Pulmonary artery endothelial cell (primary cell): ENCODE measurements at regions not wholly inside any gene's neighbourhood (a gene's known extent, or its start where the extent isn't known, plus 50 kb on each side); places are given as distances from the start of the nearest gene placed in this dataset.

Experiments used
- DNase-seq: peaks from one replicate; pipeline ENCODE4 v3.0.0-alpha.2; 2011; ENCODE audit warnings: low read depth, low spot score

DNA sequence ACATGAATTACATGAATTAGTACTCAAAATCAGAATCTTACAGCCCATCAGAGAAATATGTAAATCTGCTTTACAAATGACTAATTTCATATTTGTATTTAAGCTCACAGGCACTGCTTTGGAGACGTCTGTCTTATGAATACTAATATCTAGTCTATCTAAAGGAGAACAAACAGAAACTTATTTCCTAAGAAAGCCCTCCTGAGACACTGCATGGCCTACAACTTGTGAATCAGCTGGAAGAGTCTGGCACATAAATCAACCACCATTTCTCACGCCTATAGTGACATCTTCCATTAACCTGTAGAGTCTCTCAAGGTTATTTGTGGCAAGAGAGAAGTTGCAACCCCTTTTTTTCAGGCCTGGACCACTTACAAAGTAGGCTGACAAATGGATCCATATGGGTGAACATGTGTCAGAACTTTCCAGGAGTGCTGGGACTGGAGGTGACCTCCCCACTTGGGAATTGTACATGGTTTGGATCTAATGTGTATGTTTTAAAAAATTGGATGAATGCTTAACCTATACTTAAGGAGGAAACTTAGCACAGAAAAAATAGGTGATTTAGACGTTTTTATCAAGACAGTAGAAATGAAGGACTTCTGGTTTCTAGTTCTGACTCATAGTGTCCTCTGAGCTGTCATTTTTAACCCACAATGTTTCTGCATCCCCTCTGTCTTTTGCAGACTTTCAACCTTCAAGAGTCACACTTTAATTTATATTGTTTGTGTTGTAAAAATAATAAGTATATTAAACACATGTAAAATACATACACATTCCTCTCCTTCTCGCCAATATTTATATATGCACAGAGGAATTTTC is 83.2 kb upstream of the ARHGAP24 start:
- DNase-seq = no peak

DNA sequence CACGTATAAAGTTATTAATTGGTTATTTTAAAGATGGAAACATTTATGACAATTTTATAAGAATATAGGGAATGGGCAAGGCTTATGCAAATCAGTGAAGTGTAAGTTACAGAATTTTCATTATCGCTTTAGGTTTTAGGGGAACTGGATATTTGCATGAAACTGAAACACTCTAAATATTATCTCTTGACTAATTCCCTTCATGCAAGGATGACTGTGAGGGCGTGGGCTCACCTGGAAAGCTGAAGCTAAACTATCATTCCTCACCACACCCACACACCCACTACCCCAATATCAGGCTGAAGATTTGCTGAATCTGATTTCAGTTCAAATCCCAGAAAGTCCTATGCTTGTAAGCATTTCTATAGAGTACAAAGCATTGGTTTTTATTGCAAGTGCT is 81.7 kb upstream of the ARHGAP24 start:
- no peak for DNase-seq

DNA sequence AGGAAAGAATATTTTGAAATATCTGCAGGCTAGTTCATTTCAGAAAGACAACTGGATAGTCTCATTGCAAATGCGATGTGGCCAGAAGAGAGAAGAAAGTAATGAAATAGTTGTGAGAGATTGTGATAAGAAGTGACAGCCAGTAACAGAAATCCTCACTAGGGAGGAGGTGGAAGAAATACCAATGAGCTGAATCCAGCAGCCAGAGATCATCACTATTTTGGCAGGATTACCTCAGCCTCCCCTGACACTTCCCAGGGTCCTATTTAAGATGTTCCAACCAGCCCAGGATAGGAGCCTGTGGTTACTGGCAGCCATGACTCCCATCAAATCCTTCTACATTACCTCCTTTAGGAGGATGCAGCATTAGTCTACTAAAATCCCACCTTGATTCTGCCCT is 76.7 kb upstream of the ARHGAP24 start:
- DNase-seq = no peak

- no peak for DNase-seq
These were observed 75.7 kb upstream of the ARHGAP24 start for GRCh38 chr4:85399270-85399669.

DNA sequence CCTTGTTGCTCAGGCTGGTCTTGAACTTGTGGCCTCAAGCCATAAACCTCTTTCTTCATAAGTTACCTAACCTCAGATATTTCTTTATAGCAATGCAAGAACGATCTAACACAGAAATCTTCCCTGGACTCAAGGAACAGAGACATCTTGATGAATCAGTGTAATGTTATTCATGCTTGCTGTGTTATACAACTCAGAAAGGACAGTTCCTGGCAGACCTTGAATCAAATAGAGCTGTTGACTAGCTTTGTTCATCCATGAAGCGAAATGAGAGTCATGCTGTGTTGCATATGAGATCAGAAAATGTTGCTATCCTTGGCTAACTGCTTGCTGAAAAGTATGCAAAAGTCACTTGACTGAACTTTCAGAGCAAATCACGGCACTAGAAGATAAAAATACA is 72.6 kb upstream of the ARHGAP24 start:
- DNase-seq = no peak

GRCh38 chr4:85406185-85406584 is 68.8 kb upstream of the ARHGAP24 start:
- DNase-seq = no peak

DNA sequence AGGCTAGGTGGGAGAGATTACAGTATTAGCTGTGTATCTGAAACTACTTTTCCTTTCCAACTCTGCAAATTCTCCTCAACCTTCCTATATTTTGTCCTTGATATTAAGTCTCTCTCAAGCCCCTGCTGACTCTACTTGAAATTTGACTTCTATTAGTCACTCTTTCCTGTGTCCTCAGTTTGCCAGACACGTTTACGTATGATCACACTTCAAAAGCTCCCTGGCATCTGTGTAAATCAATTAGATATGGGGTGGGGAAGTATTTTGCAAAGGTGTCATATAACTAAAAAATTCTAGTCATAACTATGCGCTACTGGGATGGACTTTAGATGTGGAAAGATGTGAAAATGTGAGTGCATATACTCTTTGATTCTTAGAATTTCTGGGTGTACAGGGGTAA is 67.4 kb upstream of the ARHGAP24 start:
- DNase-seq = no peak

DNA sequence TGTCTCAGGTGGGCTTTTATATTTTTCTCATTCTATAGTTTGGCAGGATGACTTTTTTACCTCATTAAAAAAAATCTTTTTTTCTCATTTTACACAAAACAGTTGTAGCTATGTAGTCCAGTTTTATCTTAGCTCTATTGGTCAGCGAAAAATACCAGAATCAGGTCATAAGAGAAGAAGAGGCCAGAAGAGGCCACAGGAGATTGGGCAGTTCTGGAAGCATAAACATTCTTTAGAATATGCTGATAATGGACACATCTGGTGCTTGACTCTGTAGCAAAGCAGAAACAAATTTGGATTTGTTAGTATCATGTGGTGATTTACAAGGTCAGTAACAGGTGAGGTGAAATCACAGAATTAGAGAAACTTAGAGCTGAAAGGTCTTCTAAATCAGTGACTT is 66.6 kb upstream of the ARHGAP24 start:
- DNase-seq = no peak

DNA sequence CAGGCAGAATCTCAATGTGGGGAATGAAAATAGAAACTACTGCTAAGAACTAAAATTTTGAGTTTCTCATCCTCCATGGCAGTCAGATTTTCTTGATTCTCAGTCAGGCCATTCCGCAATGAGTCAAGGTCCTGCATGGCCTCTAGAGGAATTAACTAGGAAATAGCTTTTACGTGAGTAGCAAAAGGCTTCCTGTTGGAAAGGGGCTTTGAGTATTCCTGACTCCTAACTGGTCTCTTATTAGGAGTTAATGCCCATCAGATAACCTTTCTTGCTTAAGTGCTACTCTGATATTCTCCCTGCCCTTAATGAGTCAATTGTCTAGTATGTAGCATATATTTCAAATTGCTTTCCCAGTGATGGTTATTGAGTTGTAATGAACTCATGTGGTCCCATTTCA is 65.7 kb upstream of the ARHGAP24 start:
- peak; percentile 68 for DNase-seq

DNA sequence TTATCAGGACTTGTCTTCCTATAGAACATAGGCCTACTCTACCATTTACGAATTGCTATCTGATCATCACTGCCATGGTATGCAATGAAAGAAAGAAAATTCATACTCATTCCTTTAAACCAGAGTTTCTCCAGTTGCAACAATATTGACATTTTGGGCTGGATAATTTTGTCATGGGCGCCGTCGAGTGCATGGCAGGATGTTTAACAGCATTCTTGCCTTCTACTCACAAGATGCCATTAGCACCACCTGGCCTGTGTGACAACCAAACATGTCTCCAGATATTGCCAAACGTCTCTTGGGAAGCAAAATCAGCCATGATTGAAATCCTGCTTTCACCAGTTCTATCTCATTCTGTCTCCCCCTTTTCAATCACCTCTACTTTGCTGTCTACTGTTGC is 63.6 kb upstream of the ARHGAP24 start:
- DNase-seq = no peak

- DNase-seq = no peak
These were observed 60.0 kb upstream of the ARHGAP24 start for GRCh38 chr4:85414972-85415371.

GRCh38 chr4:85416094-85416493 is 58.9 kb upstream of the ARHGAP24 start:
- DNase-seq = no peak

GRCh38 chr4:85419103-85419502 is 55.8 kb upstream of the ARHGAP24 start:
- DNase-seq = no peak

DNA sequence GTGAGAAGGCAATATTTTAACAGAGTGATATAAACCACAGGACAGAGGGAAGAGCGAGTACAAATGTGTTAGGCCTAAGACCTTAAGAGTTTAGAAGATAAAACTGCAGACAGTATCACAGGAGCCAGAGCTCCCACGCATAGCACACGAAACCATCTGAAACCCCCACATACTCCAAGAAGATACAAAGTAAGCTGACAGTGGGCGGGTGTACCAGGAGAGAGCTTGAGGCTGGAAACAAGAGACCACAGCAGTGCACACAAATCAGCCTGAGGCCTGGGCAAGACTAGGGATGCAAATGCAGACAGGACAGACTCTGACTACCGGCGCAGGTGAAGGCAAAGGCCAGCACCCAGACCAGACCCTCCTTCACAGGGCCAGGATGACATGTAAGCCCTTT is 54.1 kb upstream of the ARHGAP24 start:
- DNase-seq = no peak

DNA sequence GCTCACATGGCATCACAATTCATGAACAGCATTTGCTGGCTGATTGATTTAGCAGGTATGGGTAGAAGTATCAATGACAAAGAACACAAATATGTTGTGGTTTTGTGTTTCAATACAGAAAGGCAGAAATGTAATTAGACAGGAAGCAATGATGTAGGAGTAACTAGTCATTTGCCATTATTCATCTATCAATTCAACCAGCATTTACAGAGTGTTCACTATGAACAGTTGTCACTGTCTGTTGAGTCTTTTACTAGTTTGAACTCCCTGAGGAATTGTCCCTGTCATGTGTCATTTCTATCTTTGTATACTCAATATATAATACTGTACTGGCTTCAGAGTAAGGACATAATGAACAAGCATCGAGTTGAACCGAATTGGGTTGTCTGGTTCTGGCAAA is 51.5 kb upstream of the ARHGAP24 start:
- DNase-seq = no peak
